Transverse colon (tissue), 4 donors: ENCODE measurements at regions not wholly inside any gene's neighbourhood (a gene's known extent, or its start where the extent isn't known, plus 50 kb on each side); places are given as distances from the start of the nearest gene placed in this dataset.

Experiments
- DNase-seq: peaks from one replicate; pipeline ENCODE4 v3.0.0-alpha.2; 2019
- H3K27ac ChIP-seq, 4 donors: fragments of 200-600 bp; sonication (generic); 2 replicates each; pipeline ENCODE4 v1.5.1; 2016 to 2018; ENCODE audit warnings: inconsistent platforms in 4 of 4
- H3K27me3 ChIP-seq: fragments of 200-600 bp; sonication (generic); 2 replicates; pipeline ENCODE4 v1.5.1; 2017; ENCODE audit warnings: inconsistent platforms
- H3K36me3 ChIP-seq, 4 donors: fragments of 200-600 bp; sonication (generic); 2 replicates each; pipeline ENCODE4 v1.5.1; 2017 to 2019; ENCODE audit warnings: inconsistent platforms in 4 of 4
- H3K4me1 ChIP-seq, 4 donors: fragments of 200-600 bp; sonication (generic); 2 replicates each; pipeline ENCODE4 v1.5.1; 2017 to 2020; ENCODE audit warnings: inconsistent platforms in 4 of 4
- H3K4me3 ChIP-seq, 4 donors: fragments of 200-600 bp; sonication (generic); 1 replicate in 1 of 4; 2 replicates in 3 of 4; pipeline versions ENCODE4 v1.5.1 to v1.6.1; 2017 to 2019; ENCODE audit warnings: inconsistent platforms in 4 of 4
- H3K9me3 ChIP-seq, 2 donors: fragments of 200-600 bp; sonication (generic); 2 replicates each; pipeline ENCODE4 v1.5.1; 2017 to 2019; ENCODE audit warnings: inconsistent platforms in 2 of 2
- CTCF ChIP-seq, 5 experiments: fragments of 200-600 bp in 3 of 5; fragments of 450-650 bp in 2 of 5; sonication (generic) in 3 of 5; IDR thresholded peaks; 1 replicate in 2 of 5; 2 replicates in 3 of 5; pipeline ENCODE4 v1.5.1; 2016 to 2017; ENCODE audit warnings: antibody characterized with exemption in 5 of 5, inconsistent platforms in 3 of 5, mild to moderate bottlenecking in 2 of 5, moderate library complexity in 1 of 5
- EP300 ChIP-seq: sonication (generic); formaldehyde crosslinking; IDR thresholded peaks from one replicate; pipeline ENCODE4 v1.6.1; 2017; ENCODE audit warnings: antibody characterized with exemption, low read depth
- POLR2A ChIP-seq: fragments of 450-650 bp; IDR thresholded peaks from one replicate; pipeline ENCODE4 v1.6.1; 2016; ENCODE audit warnings: antibody characterized with exemption, mild to moderate bottlenecking, moderate library complexity
- POLR2AphosphoS5 ChIP-seq, 3 donors: sonication (generic); formaldehyde crosslinking; IDR thresholded peaks; one replicate each; pipeline ENCODE4 v1.6.1; 2016; ENCODE audit warnings: antibody characterized with exemption in 3 of 3
- WGBS, 2 donors: methylation state at CpG; one replicate each; pipeline ENCODE4 v1.1.5; 2018; ENCODE audit warnings: low coverage in 1 of 2; 5-methylcytosine and 5-hydroxymethylcytosine counted together
- in situ Hi-C, 4 donors: fragments of 200-750 bp; cut with MboI; loops; one replicate each; pipeline versions ENCODE4 v1.15.0 to v1.15.1; 2017; ENCODE audit warnings: low sequenced_read_pairs in 3 of 4, low pct_ligation_motif_present in 1 of 4, low pct_unique_long_range_greater_than_20kb in 1 of 4
- intact Hi-C: fragments of 100-400 bp; cut with DNase I; formaldehyde crosslinking; loops from one replicate; pipeline ENCODE4 v1.15.1; 2023; ENCODE audit warnings: low total_unique reads

- Histone ChIP-seq H3K27ac (peak overlapping the region; percentile 1 to 35 (median 16)), H3K27me3 (no peaks in the 10 kb centered on the region), H3K9me3 (no peaks in the 10 kb centered on the region), H3K4me3 (no peak overlapping the region), H3K36me3 (no peaks in the 10 kb centered on the region), H3K4me1 (peaks cover 0 to 17% (median 5%) of the 10 kb centered on the region in 4 donors)
- intact Hi-C loops = no loop called here
- 78 to 79% methylated on average over 6 to 8 of the region's 8 CpGs for WGBS, 2 donors
- TF ChIP-seq CTCF (IDR thresholded peaks at IDR 0.05) (no peak), POLR2AphosphoS5 (IDR thresholded peaks at IDR 0.05) (no peak), POLR2A (no peak), EP300 (no peak)
- in situ Hi-C loops = no loop called here
- DNase-seq = no peak
Measured at GRCh38 chr5:172584638-172585037, 56.4 kb upstream of the NEURL1B start.

GRCh38 chr5:172583931-172584511 lies 57.0 kb upstream of the NEURL1B start:
- H3K36me3 ChIP-seq = no peaks in the 10 kb centered on the region
- no peak overlapping the region for H3K4me3 ChIP-seq
- H3K27ac ChIP-seq = peak overlapping the region; percentile 27 to 35 (median 30)
- WGBS, 2 donors = 40 to 68% methylated on average over 1 to 7 of the region's 7 CpGs
- TF ChIP-seq POLR2A (no peak), EP300 (no peak), POLR2AphosphoS5 (IDR thresholded peaks at IDR 0.05) (peak in 2 of 3 donors; percentile 23), CTCF (IDR thresholded peaks at IDR 0.05) (no peak)
- intact Hi-C loops = no loop called here
- H3K4me1 ChIP-seq = peaks cover 0 to 17% (median 5%) of the 10 kb centered on the region in 4 donors
- no peak for DNase-seq
- in situ Hi-C loops = no loop called here
- H3K9me3 ChIP-seq = no peaks in the 10 kb centered on the region
- H3K27me3 ChIP-seq = no peaks in the 10 kb centered on the region

DNA sequence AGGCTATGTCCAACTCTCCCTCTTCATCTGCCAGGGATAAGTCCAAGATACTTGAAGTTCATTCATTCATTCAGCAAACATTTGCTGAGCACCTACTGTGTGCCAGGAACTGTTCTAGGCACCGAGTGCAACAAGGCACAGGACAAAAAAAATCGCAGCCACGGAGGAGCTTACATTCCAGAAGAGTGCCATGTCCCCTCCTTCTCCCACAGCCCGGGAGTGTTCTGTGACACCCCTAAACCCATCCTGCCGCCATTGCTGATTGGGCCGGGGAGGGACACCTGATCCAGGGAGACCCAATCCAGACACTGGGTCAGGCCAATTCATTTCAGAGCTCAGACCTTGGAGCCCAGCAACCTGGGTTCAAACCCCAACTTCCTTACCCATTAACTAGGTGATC lies 58.1 kb upstream of the NEURL1B start:
- WGBS, 2 donors = 89 to 100% methylated on average over 1 to 6 of the region's 6 CpGs
- intact Hi-C loops = no loop called here
- H3K36me3 ChIP-seq = no peaks in the 10 kb centered on the region
- H3K9me3 ChIP-seq = no peaks in the 10 kb centered on the region
- in situ Hi-C loops = no loop called here
- no peaks in the 10 kb centered on the region for H3K27me3 ChIP-seq
- no peak overlapping the region for H3K27ac ChIP-seq
- peaks cover 0 to 17% (median 5%) of the 10 kb centered on the region in 4 donors for H3K4me1 ChIP-seq
- no peak for DNase-seq
- no peak overlapping the region for H3K4me3 ChIP-seq
- TF ChIP-seq EP300 (no peak), CTCF (IDR thresholded peaks at IDR 0.05) (no peak), POLR2AphosphoS5 (IDR thresholded peaks at IDR 0.05) (no peak), POLR2A (no peak)

DNA sequence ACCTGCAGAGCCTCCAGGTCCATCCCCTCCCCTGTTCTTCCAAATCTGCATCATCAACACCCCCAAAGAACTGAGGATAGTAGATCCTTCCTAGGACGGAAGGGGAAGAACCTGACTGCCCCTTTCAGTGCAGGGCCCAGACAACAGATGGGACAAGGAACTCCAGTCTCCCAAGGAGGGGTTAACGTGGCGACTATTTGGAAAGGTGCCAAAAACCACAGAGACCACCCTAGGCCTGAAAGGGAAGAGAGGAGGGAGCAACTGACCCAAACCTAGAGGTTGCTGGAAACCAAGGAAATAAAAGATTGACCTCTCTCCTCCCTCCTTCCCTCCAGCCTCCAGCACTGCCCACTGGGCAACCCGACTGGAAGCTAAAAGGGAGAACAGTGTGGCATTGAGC lies 59.7 kb upstream of the NEURL1B start:
- DNase-seq = no peak
- no peaks in the 10 kb centered on the region for H3K36me3 ChIP-seq
- no peaks in the 10 kb centered on the region for H3K9me3 ChIP-seq
- no peak for TF ChIP-seq CTCF (IDR thresholded peaks at IDR 0.05)
- TF ChIP-seq EP300 = no peak
- no peak for TF ChIP-seq POLR2AphosphoS5 (IDR thresholded peaks at IDR 0.05)
- TF ChIP-seq POLR2A = no peak
- in situ Hi-C loops (no loop called here), intact Hi-C loops (no loop called here)
- 64% methylated on average over 4 of the region's 4 CpGs; no CpG with 5 or more reads in 1 of the 2 donors for WGBS, 2 donors
- H3K4me1 ChIP-seq = peaks cover 0 to 12% (median 1%) of the 10 kb centered on the region in 4 donors
- no peaks in the 10 kb centered on the region for H3K27me3 ChIP-seq
- H3K27ac ChIP-seq = no peak overlapping the region
- H3K4me3 ChIP-seq = no peak overlapping the region
